ENCODE measurements at regions not wholly inside any gene's neighbourhood (a gene's known extent, or its start where the extent isn't known, plus 50 kb on each side); places are given as distances from the start of the nearest gene placed in this dataset.

GRCh38 chr7:46245586-46246111 is 324.6 kb upstream of the IGFBP3 start:
- Histone ChIP-seq H3K27me3 (ENCODE audit: control insufficient read depth in 3 of 3, insufficient read depth in 3 of 3, low read length in 3 of 3) (no peaks in the 10 kb centered on the region), H3K9me3 (ENCODE audit: control insufficient read depth in 3 of 3, low read length in 3 of 3) (no peaks in the 10 kb centered on the region), H3K4me1 (ENCODE audit: control insufficient read depth in 3 of 3, insufficient read depth in 3 of 3, low read length in 3 of 3) (no peaks in the 10 kb centered on the region), H3K9ac (ENCODE audit: low read depth in 1 of 3, low read length in 3 of 3) (no peak overlapping the region), H3K36me3 (ENCODE audit: control insufficient read depth in 3 of 3, insufficient read depth in 3 of 3, low read length in 3 of 3) (no peaks in the 10 kb centered on the region), H3K27ac (ENCODE audit: low read depth, low read length) (no peak overlapping the region), H3K4me3 (ENCODE audit: low read length in 3 of 3) (no peak overlapping the region)

GRCh38 chr7:46244757-46245156 is 323.7 kb upstream of the IGFBP3 start:
- Histone ChIP-seq H3K27me3 (ENCODE audit: control insufficient read depth in 3 of 3, insufficient read depth in 3 of 3, low read length in 3 of 3) (no peaks in the 10 kb centered on the region), H3K9me3 (ENCODE audit: control insufficient read depth in 3 of 3, low read length in 3 of 3) (no peaks in the 10 kb centered on the region), H3K9ac (ENCODE audit: low read depth in 1 of 3, low read length in 3 of 3) (no peak overlapping the region), H3K4me1 (ENCODE audit: control insufficient read depth in 3 of 3, insufficient read depth in 3 of 3, low read length in 3 of 3) (no peaks in the 10 kb centered on the region), H3K4me3 (ENCODE audit: low read length in 3 of 3) (no peak overlapping the region), H3K36me3 (ENCODE audit: control insufficient read depth in 3 of 3, insufficient read depth in 3 of 3, low read length in 3 of 3) (no peaks in the 10 kb centered on the region), H3K27ac (ENCODE audit: low read depth, low read length) (no peak overlapping the region)

GRCh38 chr7:46243406-46243805 is 322.3 kb upstream of the IGFBP3 start:
- Histone ChIP-seq H3K4me1 (ENCODE audit: control insufficient read depth in 3 of 3, insufficient read depth in 3 of 3, low read length in 3 of 3) (no peaks in the 10 kb centered on the region), H3K4me3 (ENCODE audit: low read length in 3 of 3) (no peak overlapping the region), H3K9ac (ENCODE audit: low read depth in 1 of 3, low read length in 3 of 3) (no peak overlapping the region), H3K9me3 (ENCODE audit: control insufficient read depth in 3 of 3, low read length in 3 of 3) (no peaks in the 10 kb centered on the region), H3K36me3 (ENCODE audit: control insufficient read depth in 3 of 3, insufficient read depth in 3 of 3, low read length in 3 of 3) (no peaks in the 10 kb centered on the region), H3K27me3 (ENCODE audit: control insufficient read depth in 3 of 3, insufficient read depth in 3 of 3, low read length in 3 of 3) (no peaks in the 10 kb centered on the region), H3K27ac (ENCODE audit: low read depth, low read length) (no peak overlapping the region)

GRCh38 chr7:46239846-46240245 is 318.8 kb upstream of the IGFBP3 start:
- Histone ChIP-seq H3K27me3 (ENCODE audit: control insufficient read depth in 3 of 3, insufficient read depth in 3 of 3, low read length in 3 of 3) (no peaks in the 10 kb centered on the region), H3K4me1 (ENCODE audit: control insufficient read depth in 3 of 3, insufficient read depth in 3 of 3, low read length in 3 of 3) (no peaks in the 10 kb centered on the region), H3K36me3 (ENCODE audit: control insufficient read depth in 3 of 3, insufficient read depth in 3 of 3, low read length in 3 of 3) (no peaks in the 10 kb centered on the region), H3K9ac (ENCODE audit: low read depth in 1 of 3, low read length in 3 of 3) (no peak overlapping the region), H3K4me3 (ENCODE audit: low read length in 3 of 3) (no peak overlapping the region), H3K9me3 (ENCODE audit: control insufficient read depth in 3 of 3, low read length in 3 of 3) (no peaks in the 10 kb centered on the region), H3K27ac (ENCODE audit: low read depth, low read length) (no peak overlapping the region)

GRCh38 chr7:46237466-46237865 is 316.4 kb upstream of the IGFBP3 start:
- no peak overlapping the region for H3K4me3 ChIP-seq (ENCODE audit: low read length in 3 of 3)
- no peaks in the 10 kb centered on the region for H3K4me1 ChIP-seq (ENCODE audit: control insufficient read depth in 3 of 3, insufficient read depth in 3 of 3, low read length in 3 of 3)
- no peak overlapping the region for H3K9ac ChIP-seq (ENCODE audit: low read depth in 1 of 3, low read length in 3 of 3)
- no peaks in the 10 kb centered on the region for H3K36me3 ChIP-seq (ENCODE audit: control insufficient read depth in 3 of 3, insufficient read depth in 3 of 3, low read length in 3 of 3)
- H3K9me3 ChIP-seq (ENCODE audit: control insufficient read depth in 3 of 3, low read length in 3 of 3) = no peaks in the 10 kb centered on the region
- H3K27ac ChIP-seq (ENCODE audit: low read depth, low read length) = no peak overlapping the region
- H3K27me3 ChIP-seq (ENCODE audit: control insufficient read depth in 3 of 3, insufficient read depth in 3 of 3, low read length in 3 of 3) = no peaks in the 10 kb centered on the region

- Histone ChIP-seq H3K9me3 (ENCODE audit: control insufficient read depth in 3 of 3, low read length in 3 of 3) (peaks cover 0 to 2% (median 0%) of the 10 kb centered on the region in 3 donors), H3K27ac (ENCODE audit: low read depth, low read length) (no peak overlapping the region), H3K4me1 (ENCODE audit: control insufficient read depth in 3 of 3, insufficient read depth in 3 of 3, low read length in 3 of 3) (no peaks in the 10 kb centered on the region), H3K4me3 (ENCODE audit: low read length in 3 of 3) (no peak overlapping the region), H3K9ac (ENCODE audit: low read depth in 1 of 3, low read length in 3 of 3) (no peak overlapping the region), H3K27me3 (ENCODE audit: control insufficient read depth in 3 of 3, insufficient read depth in 3 of 3, low read length in 3 of 3) (no peaks in the 10 kb centered on the region), H3K36me3 (ENCODE audit: control insufficient read depth in 3 of 3, insufficient read depth in 3 of 3, low read length in 3 of 3) (no peaks in the 10 kb centered on the region)
These were observed 312.7 kb upstream of the IGFBP3 start for GRCh38 chr7:46233585-46234329.

GRCh38 chr7:46230990-46231305 is 309.9 kb upstream of the IGFBP3 start:
- H3K9me3 ChIP-seq (ENCODE audit: control insufficient read depth in 3 of 3, low read length in 3 of 3) = peaks cover 0 to 2% (median 0%) of the 10 kb centered on the region in 3 donors

GRCh38 chr7:46230298-46230989 is 309.4 kb upstream of the IGFBP3 start:
- H3K4me3 ChIP-seq (ENCODE audit: low read length in 3 of 3) = no peak overlapping the region
- H3K9me3 ChIP-seq (ENCODE audit: control insufficient read depth in 3 of 3, low read length in 3 of 3) = peaks cover 0 to 2% (median 0%) of the 10 kb centered on the region in 3 donors
- H3K9ac ChIP-seq (ENCODE audit: low read depth in 1 of 3, low read length in 3 of 3) = no peak overlapping the region
- no peak overlapping the region for H3K27ac ChIP-seq (ENCODE audit: low read depth, low read length)
- H3K36me3 ChIP-seq (ENCODE audit: control insufficient read depth in 3 of 3, insufficient read depth in 3 of 3, low read length in 3 of 3) = no peaks in the 10 kb centered on the region
- H3K4me1 ChIP-seq (ENCODE audit: control insufficient read depth in 3 of 3, insufficient read depth in 3 of 3, low read length in 3 of 3) = no peaks in the 10 kb centered on the region
- H3K27me3 ChIP-seq (ENCODE audit: control insufficient read depth in 3 of 3, insufficient read depth in 3 of 3, low read length in 3 of 3) = no peaks in the 10 kb centered on the region

More at GRCh38 chr7:46230990-46231305, 309.9 kb upstream of the IGFBP3 start:
- Histone ChIP-seq H3K4me1 (ENCODE audit: control insufficient read depth in 3 of 3, insufficient read depth in 3 of 3, low read length in 3 of 3) (no peaks in the 10 kb centered on the region), H3K9ac (ENCODE audit: low read depth in 1 of 3, low read length in 3 of 3) (no peak overlapping the region), H3K36me3 (ENCODE audit: control insufficient read depth in 3 of 3, insufficient read depth in 3 of 3, low read length in 3 of 3) (no peaks in the 10 kb centered on the region), H3K27ac (ENCODE audit: low read depth, low read length) (no peak overlapping the region), H3K27me3 (ENCODE audit: control insufficient read depth in 3 of 3, insufficient read depth in 3 of 3, low read length in 3 of 3) (no peaks in the 10 kb centered on the region), H3K4me3 (ENCODE audit: low read length in 3 of 3) (no peak overlapping the region)

- H3K27me3 ChIP-seq (ENCODE audit: control insufficient read depth in 3 of 3, insufficient read depth in 3 of 3, low read length in 3 of 3) = no peaks in the 10 kb centered on the region
- H3K36me3 ChIP-seq (ENCODE audit: control insufficient read depth in 3 of 3, insufficient read depth in 3 of 3, low read length in 3 of 3) = no peaks in the 10 kb centered on the region
- H3K9ac ChIP-seq (ENCODE audit: low read depth in 1 of 3, low read length in 3 of 3) = no peak overlapping the region
- no peaks in the 10 kb centered on the region for H3K4me1 ChIP-seq (ENCODE audit: control insufficient read depth in 3 of 3, insufficient read depth in 3 of 3, low read length in 3 of 3)
- H3K4me3 ChIP-seq (ENCODE audit: low read length in 3 of 3) = no peak overlapping the region
- peaks cover 0 to 2% (median 0%) of the 10 kb centered on the region in 3 donors for H3K9me3 ChIP-seq (ENCODE audit: control insufficient read depth in 3 of 3, low read length in 3 of 3)
- no peak overlapping the region for H3K27ac ChIP-seq (ENCODE audit: low read depth, low read length)
These were observed 308.3 kb upstream of the IGFBP3 start for GRCh38 chr7:46229409-46229808.

- H3K27ac ChIP-seq (ENCODE audit: low read depth, low read length) = no peak overlapping the region
- H3K4me1 ChIP-seq (ENCODE audit: control insufficient read depth in 3 of 3, insufficient read depth in 3 of 3, low read length in 3 of 3) = no peaks in the 10 kb centered on the region
- no peak overlapping the region for H3K9ac ChIP-seq (ENCODE audit: low read depth in 1 of 3, low read length in 3 of 3)
- no peak overlapping the region for H3K4me3 ChIP-seq (ENCODE audit: low read length in 3 of 3)
- H3K9me3 ChIP-seq (ENCODE audit: control insufficient read depth in 3 of 3, low read length in 3 of 3) = peaks cover 0 to 2% (median 0%) of the 10 kb centered on the region in 3 donors
- H3K27me3 ChIP-seq (ENCODE audit: control insufficient read depth in 3 of 3, insufficient read depth in 3 of 3, low read length in 3 of 3) = no peaks in the 10 kb centered on the region
- no peaks in the 10 kb centered on the region for H3K36me3 ChIP-seq (ENCODE audit: control insufficient read depth in 3 of 3, insufficient read depth in 3 of 3, low read length in 3 of 3)
These were observed 305.8 kb upstream of the IGFBP3 start for GRCh38 chr7:46226860-46227259.

All from skeletal muscle tissue (tissue), 3 donors.